Endothelial cell of umbilical vein (primary cell): ENCODE measurements at regions not wholly inside any gene's neighbourhood (a gene's known extent, or its start where the extent isn't known, plus 50 kb on each side); places are given as distances from the start of the nearest gene placed in this dataset.

Experiments used
- BruUV-seq: library from RNA; stranded (reverse); fragments of 400-500 nt; replicated peaks from 2 replicates; lab custom pipeline; 2021; lab: Mats Ljungman, UMichigan
- CTCF ChIA-PET: fragments of 300-600, 350-600 bp; sonication (Branson Sonifier 250); formaldehyde crosslinking; loops from one replicate; lab custom pipeline; 2021; ENCODE audit warnings: antibody characterized with exemption, inconsistent platforms; lab: Charles Lee
- POLR2A ChIA-PET: fragments of 300-600, 350-600 bp; sonication (Branson Sonifier 250); formaldehyde crosslinking; loops from one replicate; lab custom pipeline; 2021; ENCODE audit warnings: antibody characterized with exemption, inconsistent platforms; lab: Charles Lee
- DNase-seq: peaks from one replicate; pipeline ENCODE4 v3.0.0-alpha.2; 2011; ENCODE audit warnings: low read depth, low spot score
- FAIRE-seq: peaks from 2 replicates; lab custom pipeline; 2011; peaks lifted over from hg19 to GRCh38; lab: Jason Lieb, UNC
- H2AFZ ChIP-seq: 2 replicates; pipeline ENCODE4 v1.6.0; 2012; ENCODE audit warnings: low read depth, low read length, control low read depth, inconsistent platforms
- H3K27ac ChIP-seq: 2 replicates; pipeline ENCODE4 v1.5.1; 2011; ENCODE audit warnings: low read depth, mild to moderate bottlenecking, control low read depth, low read length, moderate library complexity; ENCODE audit not compliant: insufficient read depth
- H3K27me3 ChIP-seq, 2 experiments: 2 replicates each; pipeline versions ENCODE4 v1.6.0 to v1.6.1; 2011; ENCODE audit warnings: low read length in 2 of 2, mixed read lengths in 1 of 2; ENCODE audit not compliant: control insufficient read depth in 2 of 2, insufficient read depth in 2 of 2
- H3K36me3 ChIP-seq, 2 experiments: 2 replicates in 1 of 2; 3 replicates in 1 of 2; pipeline ENCODE4 v1.5.1; 2011; ENCODE audit warnings: low read length in 2 of 2, mild to moderate bottlenecking in 1 of 2, moderate library complexity in 1 of 2; ENCODE audit not compliant: control insufficient read depth in 2 of 2, insufficient read depth in 2 of 2; ENCODE audit errors: extremely low read depth in 1 of 2
- H3K4me1 ChIP-seq: 3 replicates; pipeline ENCODE4 v1.5.1; 2011; ENCODE audit warnings: mild to moderate bottlenecking, low read length; ENCODE audit not compliant: control insufficient read depth, insufficient read depth; ENCODE audit errors: extremely low read depth
- H3K4me2 ChIP-seq: 2 replicates; pipeline ENCODE4 v1.6.1; 2011; ENCODE audit warnings: low read length, control low read depth, mixed read lengths; ENCODE audit not compliant: insufficient read depth
- H3K4me3 ChIP-seq, 3 experiments: fragments of 200-600 bp in 1 of 3; sonication (generic), shearing (Covaris generic) in 1 of 3; replicated peaks in 1 of 3; 2 replicates each; pipeline ENCODE4 v1.5.1; 2011 to 2016; ENCODE audit warnings: control low read depth in 3 of 3, low read length in 3 of 3, mild to moderate bottlenecking in 2 of 3, inconsistent platforms in 1 of 3, low read depth in 1 of 3, moderate library complexity in 1 of 3; ENCODE audit not compliant: insufficient read depth in 1 of 3
- H3K79me2 ChIP-seq: 2 replicates; pipeline ENCODE4 v1.6.0; 2012; ENCODE audit warnings: low read length, inconsistent platforms; ENCODE audit not compliant: control insufficient read depth, insufficient read depth
- H3K9ac ChIP-seq: replicated peaks from 2 replicates; pipeline ENCODE3; 2011; ENCODE audit warnings: low read length, control low read depth; ENCODE audit not compliant: insufficient read depth; ENCODE audit errors: extremely low read depth
- H3K9me1 ChIP-seq: replicated peaks from 3 replicates; pipeline ENCODE4 v1.6.0; 2011; ENCODE audit warnings: mild to moderate bottlenecking, low read length; ENCODE audit not compliant: control insufficient read depth, insufficient read depth; ENCODE audit errors: extremely low read depth
- H3K9me3 ChIP-seq: replicated peaks from 2 replicates; pipeline ENCODE4 v1.5.1; 2012; ENCODE audit warnings: low read length, inconsistent platforms; ENCODE audit not compliant: control insufficient read depth, insufficient read depth
- H4K20me1 ChIP-seq: replicated peaks from 2 replicates; pipeline ENCODE3; 2011; ENCODE audit warnings: mild to moderate bottlenecking, low read length; ENCODE audit not compliant: control insufficient read depth, insufficient read depth; ENCODE audit errors: extremely low read depth
- CTCF ChIP-seq, 2 donors: IDR thresholded peaks; 1 replicate in 1 of 2; 2 replicates in 1 of 2; pipeline ENCODE4 v1.5.1; 2011; ENCODE audit warnings: low read length in 2 of 2, mild to moderate bottlenecking in 2 of 2, moderate library complexity in 2 of 2, control low read depth in 1 of 2, inconsistent platforms in 1 of 2, low read depth in 1 of 2; ENCODE audit not compliant: insufficient read depth in 1 of 2; ENCODE audit errors: extremely low read depth in 1 of 2
- EZH2 ChIP-seq: IDR thresholded peaks from 2 replicates; pipeline ENCODE4 v1.6.1; 2012; ENCODE audit warnings: borderline replicate concordance, low read depth, mild to moderate bottlenecking, moderate library complexity, low read length, inconsistent platforms; ENCODE audit not compliant: severe bottlenecking
- FOS ChIP-seq: IDR thresholded peaks from 2 replicates; pipeline ENCODE4 v1.6.1; 2011; ENCODE audit warnings: mild to moderate bottlenecking, low read length, moderate library complexity, borderline replicate concordance; ENCODE audit not compliant: insufficient read depth
- GATA2 ChIP-seq: IDR thresholded peaks from 2 replicates; pipeline ENCODE4 v1.7.0; 2011; ENCODE audit warnings: low read depth, mild to moderate bottlenecking, moderate library complexity, mixed read lengths, low read length; ENCODE audit not compliant: insufficient read length, insufficient read depth
- JUN ChIP-seq: IDR thresholded peaks from 2 replicates; pipeline ENCODE4 v1.6.1; 2011; ENCODE audit warnings: borderline replicate concordance, low read depth; ENCODE audit not compliant: insufficient read length, insufficient read depth
- MYC ChIP-seq: IDR thresholded peaks from one replicate; pipeline ENCODE4 v1.6.1; 2011; ENCODE audit warnings: mild to moderate bottlenecking, low read depth, low read length
- POLR2A ChIP-seq: IDR thresholded peaks from 2 replicates; pipeline ENCODE4 v1.6.1; 2012; ENCODE audit warnings: low read depth, mild to moderate bottlenecking, control low read depth, low read length
- POLR2AphosphoS5 ChIP-seq: IDR thresholded peaks from 2 replicates; pipeline ENCODE4 v1.6.1; 2012; ENCODE audit warnings: low read depth, mild to moderate bottlenecking, control low read depth, low read length, moderate library complexity; ENCODE audit not compliant: insufficient read depth
- dilution Hi-C: fragments of 300-500 bp; cut with MboI; formaldehyde crosslinking; loops from one replicate; pipeline ENCODE4 v1.15.0; 2019; ENCODE audit warnings: low sequenced_read_pairs; ENCODE audit not compliant: extremely low pct_ligation_motif_present
- intact Hi-C: fragments of 100-400 bp; cut with micrococcal nuclease; formaldehyde crosslinking; loops from one replicate; pipeline ENCODE4 v1.10.0; 2022
- TF ChIP-seq, protein P1 (sequence below): IDR thresholded peaks from 2 replicates; pipeline ENCODE4 v1.6.1; 2011; ENCODE audit not compliant: insufficient read depth, insufficient read length

- Histone ChIP-seq H3K79me2 (no peaks in the 10 kb centered on the region), H3K9ac (no peak overlapping the region), H3K4me3 (no peak overlapping the region), H3K9me3 (no peaks in the 10 kb centered on the region), H3K27me3 (no peaks in the 10 kb centered on the region), H3K4me2 (no peak overlapping the region), H2AFZ (no peak overlapping the region), H4K20me1 (no peaks in the 10 kb centered on the region), H3K36me3 (no peaks in the 10 kb centered on the region), H3K4me1 (no peaks in the 10 kb centered on the region), H3K27ac (no peak overlapping the region), H3K9me1 (no peaks in the 10 kb centered on the region)
- FAIRE-seq (no peak), DNase-seq (no peak)
- ChIA-PET CTCF (no interaction called here), POLR2A (no interaction called here)
- no TSS peak for BruUV-seq
- dilution Hi-C loops, result no loop called here
- TF ChIP-seq, protein P1, sequence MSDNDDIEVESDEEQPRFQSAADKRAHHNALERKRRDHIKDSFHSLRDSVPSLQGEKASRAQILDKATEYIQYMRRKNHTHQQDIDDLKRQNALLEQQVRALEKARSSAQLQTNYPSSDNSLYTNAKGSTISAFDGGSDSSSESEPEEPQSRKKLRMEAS, result no peak
- TF ChIP-seq GATA2 (no peak), POLR2AphosphoS5 (no peak), CTCF (IDR thresholded peaks at IDR 0.05; ENCODE audit: extremely low read depth in 1 of 2, insufficient read depth in 1 of 2, low read depth in 1 of 2, low read length in 2 of 2) (no peak), POLR2A (no peak), JUN (no peak), MYC (no peak), FOS (no peak), EZH2 (no peak)
- intact Hi-C loops, result no loop called here
Measured at GRCh38 chr1:182253319-182253860, 138.2 kb downstream of the GLUL start.
